GM21528 (cell line): ENCODE measurements at regions not wholly inside any gene's neighbourhood (a gene's known extent, or its start where the extent isn't known, plus 50 kb on each side); places are given as distances from the start of the nearest gene placed in this dataset.

Experiments used
- ATAC-seq: cut with Tn5 transposase; IDR thresholded peaks from one replicate; pipeline ENCODE4 v1.9.1; 2021; ENCODE audit warnings: mild to moderate bottlenecking, moderate library complexity; ENCODE audit not compliant: unreplicated experiment, low FRiP score

GRCh38 chr3:79930196-79930595 lies 162.4 kb upstream of the ROBO1 start:
- no peak for ATAC-seq

DNA sequence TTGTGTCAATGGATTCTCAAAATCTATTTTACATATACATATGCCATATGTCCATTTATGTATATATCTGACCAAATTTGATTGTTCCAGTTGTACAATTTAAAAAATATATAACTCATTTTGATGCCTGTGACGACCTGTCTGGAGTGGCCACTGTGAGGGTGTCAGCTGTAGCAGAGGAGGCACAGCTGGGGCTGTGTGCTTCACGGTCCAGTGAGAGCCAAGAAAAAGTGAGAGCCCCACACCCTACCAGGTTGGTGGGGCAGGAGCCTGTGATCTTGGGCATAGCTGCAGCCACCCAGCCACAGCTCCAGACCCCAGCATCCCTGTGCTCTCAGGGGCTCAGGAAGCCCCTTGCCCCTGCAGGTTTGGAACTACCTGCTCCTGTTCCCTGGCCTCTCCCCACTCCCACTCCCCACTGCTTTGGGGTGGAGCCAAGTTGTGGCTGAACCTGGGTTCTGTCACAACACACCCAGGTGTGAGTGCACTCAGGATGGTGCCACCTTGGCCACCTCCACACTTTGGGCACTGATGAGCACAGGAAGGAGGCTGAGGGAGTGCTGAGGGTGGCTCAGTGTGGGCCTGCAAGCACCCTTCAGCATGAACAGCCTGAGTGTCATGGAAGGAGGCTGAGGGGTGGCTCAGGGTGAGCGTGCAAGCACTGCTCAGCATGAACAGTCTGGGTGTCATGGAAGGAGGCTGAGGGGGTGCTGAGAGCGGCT lies 161.1 kb upstream of the ROBO1 start:
- ATAC-seq = no peak

DNA sequence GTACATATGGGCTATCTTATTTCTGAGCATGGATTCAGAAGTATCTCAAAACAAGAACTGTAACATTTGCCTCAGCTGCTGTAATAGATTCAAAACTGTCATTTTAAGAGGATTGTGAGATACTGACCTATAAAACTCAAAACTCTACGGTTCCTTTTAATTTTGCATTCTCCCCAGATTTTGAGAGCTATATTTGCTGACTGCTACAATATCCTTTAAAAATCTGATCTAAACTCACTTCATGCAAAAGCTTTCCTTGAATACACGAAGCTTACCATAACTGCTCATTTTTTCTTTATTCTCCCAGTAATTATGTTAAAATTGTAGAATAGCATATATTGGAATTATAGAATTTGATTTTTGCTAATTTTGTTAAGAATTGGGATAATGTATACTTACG lies 158.7 kb upstream of the ROBO1 start:
- ATAC-seq = no peak

DNA sequence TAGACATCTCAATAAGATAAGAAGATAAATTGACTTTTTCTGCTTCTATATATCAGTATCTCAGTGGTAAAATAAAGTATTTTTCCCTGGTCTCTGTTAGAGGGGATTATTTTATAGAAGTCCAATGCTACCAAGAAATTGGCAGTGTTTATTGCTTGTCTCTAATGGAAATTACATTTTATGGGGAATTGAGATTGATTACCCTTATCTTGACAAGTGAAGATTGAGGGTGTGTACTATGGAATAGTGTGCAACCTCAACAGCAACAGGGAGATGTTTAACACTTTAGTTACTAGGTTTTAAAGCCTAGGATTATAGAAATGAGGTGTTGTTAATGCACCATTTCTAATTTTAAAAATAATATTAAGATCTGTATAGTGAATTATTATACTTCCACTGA lies 154.8 kb upstream of the ROBO1 start:
- ATAC-seq = no peak

GRCh38 chr3:79917561-79917960 lies 149.8 kb upstream of the ROBO1 start:
- ATAC-seq = no peak

GRCh38 chr3:79910337-79910736 lies 142.5 kb upstream of the ROBO1 start:
- ATAC-seq = no peak

- ATAC-seq = no peak
Measured at GRCh38 chr3:79906106-79906505, 138.3 kb upstream of the ROBO1 start.

DNA sequence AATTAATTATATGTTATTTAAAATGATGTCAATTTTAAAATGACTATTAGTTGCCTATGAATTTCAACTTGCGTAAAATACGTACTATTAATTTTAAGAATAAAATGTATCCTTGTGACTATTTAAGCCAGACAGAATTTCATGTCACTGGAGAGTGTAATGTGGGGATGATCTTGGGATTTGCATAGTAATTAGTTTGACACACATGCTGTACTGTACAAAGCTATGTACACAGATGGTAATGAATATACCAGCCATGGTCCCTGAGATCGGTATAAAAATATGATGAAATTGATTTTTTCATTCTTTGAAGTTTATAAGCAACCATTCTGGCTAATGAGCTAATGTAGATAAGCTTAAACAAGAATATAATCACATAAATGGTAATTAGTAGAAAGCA lies 134.4 kb upstream of the ROBO1 start:
- ATAC-seq = no peak

- ATAC-seq = no peak
Measured at GRCh38 chr3:79898907-79899306, 131.1 kb upstream of the ROBO1 start.

GRCh38 chr3:79896086-79896485 lies 128.3 kb upstream of the ROBO1 start:
- ATAC-seq = no peak

DNA sequence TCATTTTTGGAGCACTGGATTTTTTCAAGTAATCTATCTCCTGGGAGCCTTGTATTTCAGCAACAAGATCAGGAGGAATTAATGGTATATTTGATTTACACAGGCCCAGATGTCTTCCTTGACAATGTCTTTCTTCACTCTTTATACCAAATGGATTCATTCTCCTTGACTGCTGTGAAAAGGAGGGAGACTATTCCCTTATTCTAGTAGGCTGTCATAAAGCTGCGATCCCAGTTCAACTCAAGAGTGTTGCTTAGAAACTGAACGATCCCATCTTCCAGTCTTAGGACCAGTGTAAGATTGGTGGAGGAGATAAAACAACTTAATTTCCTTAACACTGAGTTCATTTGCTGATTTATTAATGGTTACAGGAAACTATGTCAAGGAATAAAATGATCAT lies 119.4 kb upstream of the ROBO1 start:
- ATAC-seq = no peak

DNA sequence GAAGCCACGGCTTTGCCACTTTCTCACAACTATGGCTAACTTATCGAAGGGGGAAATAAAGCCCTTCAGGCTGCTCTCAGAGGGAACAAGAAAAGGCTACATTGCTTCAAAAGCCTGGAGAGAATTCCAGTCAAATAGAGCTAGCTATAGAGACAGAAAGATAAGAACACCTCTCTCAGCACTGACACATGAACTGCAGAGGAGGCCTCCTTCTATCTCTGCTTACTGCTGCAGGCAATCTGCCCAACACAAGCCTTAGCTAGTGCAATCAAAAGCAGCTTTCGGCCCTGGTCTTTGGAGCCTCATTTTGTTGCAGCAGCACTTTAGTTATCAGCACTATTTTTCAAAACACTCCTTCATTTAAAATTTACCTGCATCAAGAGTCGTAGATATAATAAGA lies 118.4 kb upstream of the ROBO1 start:
- ATAC-seq = no peak

DNA sequence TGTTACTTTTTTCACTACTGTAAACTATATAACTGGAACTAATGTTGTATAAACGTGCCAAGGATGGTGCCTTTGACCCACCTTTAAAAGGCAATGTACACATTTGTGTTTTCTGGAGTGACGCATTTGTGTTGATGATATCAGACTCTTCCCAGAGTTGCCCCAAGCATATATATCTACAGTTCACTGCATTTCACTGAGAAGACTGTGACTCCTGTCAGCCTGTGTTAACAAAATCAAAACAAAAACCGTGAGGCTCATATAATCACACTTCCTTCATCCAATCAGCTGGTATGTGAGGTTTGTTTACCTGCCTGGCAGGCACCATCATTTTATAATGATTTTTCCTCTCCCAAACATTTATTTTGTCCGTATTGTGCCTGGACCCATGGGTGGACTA lies 117.6 kb upstream of the ROBO1 start:
- no peak for ATAC-seq

GRCh38 chr3:79884354-79884753 lies 116.6 kb upstream of the ROBO1 start:
- no peak for ATAC-seq

DNA sequence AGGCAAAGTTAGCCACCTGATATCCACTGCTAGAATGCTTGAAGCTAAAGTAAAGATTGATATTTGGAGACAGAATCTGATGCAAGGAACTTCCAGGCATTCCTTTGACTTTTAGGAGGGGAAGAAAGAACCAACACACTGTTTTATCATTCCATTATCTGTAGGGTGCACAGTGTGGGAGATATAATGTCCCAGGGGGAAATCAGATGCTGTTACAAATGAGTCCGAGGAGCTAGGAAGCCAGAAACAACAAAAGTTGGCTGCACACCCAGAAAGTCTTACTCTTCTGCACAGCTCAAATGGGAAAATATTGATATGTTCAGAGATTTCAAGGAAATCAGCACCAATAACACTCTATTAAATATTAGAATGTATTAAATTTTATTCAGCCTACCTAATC lies 113.6 kb upstream of the ROBO1 start:
- no peak for ATAC-seq

- no peak for ATAC-seq
Measured at GRCh38 chr3:79878708-79879107, 110.9 kb upstream of the ROBO1 start.

DNA sequence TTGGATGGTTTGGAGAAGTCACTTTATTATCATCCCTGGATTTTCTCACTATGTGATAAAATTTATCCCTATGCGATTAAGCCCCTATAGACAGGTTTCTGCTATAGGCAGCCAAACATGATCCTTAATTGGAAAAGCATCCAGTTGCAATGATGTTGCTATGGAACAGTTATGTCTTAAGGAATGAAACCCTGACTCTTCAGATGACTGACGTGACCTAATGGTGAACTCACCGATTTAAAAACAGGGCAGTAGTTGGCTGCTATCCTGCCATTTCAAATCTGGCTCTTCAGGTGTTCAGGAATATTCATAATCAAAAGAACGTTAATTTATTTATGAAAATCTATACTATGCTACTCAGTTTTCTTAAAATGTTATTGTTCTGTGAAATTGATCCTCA lies 106.8 kb upstream of the ROBO1 start:
- ATAC-seq = no peak

GRCh38 chr3:79872483-79872882 lies 104.7 kb upstream of the ROBO1 start:
- ATAC-seq = no peak

GRCh38 chr3:79871656-79872055 lies 103.9 kb upstream of the ROBO1 start:
- ATAC-seq = no peak

- ATAC-seq = no peak
Measured at GRCh38 chr3:79870313-79870620, 102.5 kb upstream of the ROBO1 start.

DNA sequence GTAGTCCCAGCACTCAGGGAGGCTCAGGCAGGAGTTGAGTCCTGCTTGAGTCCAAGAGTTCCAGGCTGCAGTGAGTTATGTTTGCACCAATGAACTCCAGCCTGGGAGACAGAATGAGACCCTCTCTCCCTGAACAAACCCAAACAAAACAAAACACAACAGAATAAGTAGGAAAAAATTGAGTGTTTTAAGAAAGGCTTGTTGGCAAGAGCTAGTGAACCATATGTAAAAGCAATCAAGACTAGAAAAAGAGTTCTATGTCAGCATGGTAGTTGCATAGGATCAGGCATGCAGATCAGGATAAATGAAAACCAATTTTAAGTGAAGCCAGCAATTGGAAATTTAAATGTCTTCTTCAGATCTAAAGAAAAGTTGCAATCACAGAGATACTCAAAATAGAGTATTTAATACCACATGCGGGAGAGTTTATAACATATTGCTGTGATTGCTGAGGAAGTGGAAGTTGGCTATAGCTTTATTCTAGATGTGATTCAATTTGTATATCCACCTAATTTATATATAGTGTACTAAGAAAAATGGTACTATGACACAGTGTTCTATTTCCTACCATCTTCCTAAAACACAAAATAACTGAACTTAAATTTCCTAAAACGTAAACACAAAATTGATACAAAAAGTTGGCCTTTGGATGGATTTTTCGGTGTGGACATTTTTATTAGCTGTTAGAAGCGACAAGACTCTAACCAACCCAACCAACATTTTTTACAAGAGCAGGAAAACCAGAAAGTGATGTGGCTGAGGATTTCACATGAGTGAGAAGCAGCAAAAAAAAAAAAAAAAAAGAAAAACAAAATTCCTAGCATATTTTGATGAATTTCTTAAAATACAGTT lies 101.9 kb upstream of the ROBO1 start:
- no peak for ATAC-seq

GRCh38 chr3:79866162-79866561 lies 98.4 kb upstream of the ROBO1 start:
- no peak for ATAC-seq
